ENCODE measurements at regions not wholly inside any gene's neighbourhood (a gene's known extent, or its start where the extent isn't known, plus 50 kb on each side); places are given as distances from the start of the nearest gene placed in this dataset.

- ATAC-seq (replicated peaks) (no peak), DNase-seq (no peak)
- Mint-ChIP-seq H3K27ac (no peak overlapping the region), H3K36me3 (ENCODE audit: insufficient read depth) (no peaks in the 10 kb centered on the region), H3K4me1 (ENCODE audit: low read depth in 2 of 2) (peaks cover 3 to 9% of the 10 kb centered on the region in 2 donors), H3K27me3 (peaks cover 22 to 54% of the 10 kb centered on the region in 2 donors), H3K4me3 (no peak overlapping the region), H3K9me3 (no peaks in the 10 kb centered on the region)
These were observed 179.0 kb downstream of the LACC1 start for GRCh38 chr13:44058624-44059215.

DNA sequence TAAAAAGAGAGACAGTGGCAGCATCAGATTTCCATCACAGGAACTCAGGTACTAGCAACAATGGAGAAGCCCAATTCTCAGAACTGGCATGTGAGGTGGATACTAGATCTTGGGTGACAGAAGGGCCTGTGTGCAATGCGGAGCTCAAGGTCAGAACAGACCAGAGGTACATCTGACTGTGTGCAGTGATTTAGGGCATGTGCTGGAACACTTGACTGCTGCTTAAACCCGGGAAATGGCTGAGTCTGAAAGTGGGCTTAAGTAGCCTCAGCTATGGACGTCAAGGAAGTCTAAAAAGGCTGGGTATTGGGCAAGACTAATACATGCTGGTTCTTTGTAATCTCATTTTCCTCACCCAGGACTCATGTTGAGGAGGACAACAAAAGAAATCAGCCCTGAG, 182.2 kb downstream of the LACC1 start:
- Mint-ChIP-seq H3K36me3 (ENCODE audit: insufficient read depth) (no peaks in the 10 kb centered on the region), H3K27me3 (peaks cover 3 to 56% of the 10 kb centered on the region in 2 donors), H3K27ac (no peak overlapping the region), H3K4me1 (ENCODE audit: low read depth in 2 of 2) (no peaks in the 10 kb centered on the region), H3K9me3 (no peaks in the 10 kb centered on the region), H3K4me3 (no peak overlapping the region)
- DNase-seq (no peak), ATAC-seq (replicated peaks) (no peak)

DNA sequence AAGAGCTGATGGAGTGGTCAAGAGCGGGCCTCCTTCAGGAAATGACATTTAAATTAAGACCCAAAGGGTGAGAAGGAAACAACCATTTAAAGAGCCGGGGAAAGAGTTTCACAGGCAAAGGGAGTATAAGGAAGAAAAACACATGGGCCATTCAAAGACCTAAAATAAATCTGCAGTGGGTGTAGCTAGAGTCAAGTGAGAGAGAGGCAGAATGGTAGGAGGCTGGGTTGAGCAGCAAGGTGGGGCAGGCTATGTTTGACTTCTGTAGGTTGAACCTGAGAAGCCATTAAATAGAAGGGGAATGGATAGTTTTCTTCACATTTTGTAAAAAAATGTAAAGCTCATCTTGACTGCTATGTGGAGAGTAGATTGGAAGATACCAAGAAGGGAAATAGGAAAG, 183.8 kb downstream of the LACC1 start:
- Mint-ChIP-seq H3K27ac (no peak overlapping the region), H3K36me3 (ENCODE audit: insufficient read depth) (no peaks in the 10 kb centered on the region), H3K27me3 (peaks cover 10 to 49% of the 10 kb centered on the region in 2 donors), H3K9me3 (no peaks in the 10 kb centered on the region), H3K4me1 (ENCODE audit: low read depth in 2 of 2) (no peaks in the 10 kb centered on the region), H3K4me3 (no peak overlapping the region)
- ATAC-seq (replicated peaks) = no peak
- no peak for DNase-seq

DNA sequence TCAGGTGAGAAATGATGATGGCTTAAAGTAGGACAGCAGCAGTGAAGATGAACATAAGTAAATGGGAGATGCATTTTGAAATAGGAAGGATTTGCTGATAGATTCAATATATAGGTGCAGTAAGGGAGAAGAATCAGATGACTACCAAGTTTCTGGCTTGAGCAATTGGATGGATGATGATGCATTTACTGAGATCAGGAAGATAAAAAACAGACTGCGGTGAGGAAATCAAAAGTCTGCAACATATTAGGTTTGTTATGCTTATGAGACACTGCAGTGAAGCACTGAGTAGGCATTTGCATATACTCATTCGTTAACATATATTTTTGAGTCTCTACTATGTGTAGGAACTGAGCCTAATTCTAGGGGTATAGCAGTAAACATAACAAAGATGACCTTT, 184.2 kb downstream of the LACC1 start:
- H3K27ac Mint-ChIP-seq = no peak overlapping the region
- H3K4me3 Mint-ChIP-seq = no peak overlapping the region
- DNase-seq = no peak
- H3K36me3 Mint-ChIP-seq (ENCODE audit: insufficient read depth) = no peaks in the 10 kb centered on the region
- no peak for ATAC-seq (replicated peaks)
- no peaks in the 10 kb centered on the region for H3K9me3 Mint-ChIP-seq
- H3K27me3 Mint-ChIP-seq = peaks cover 14 to 49% of the 10 kb centered on the region in 2 donors
- H3K4me1 Mint-ChIP-seq (ENCODE audit: low read depth in 2 of 2) = no peaks in the 10 kb centered on the region

DNA sequence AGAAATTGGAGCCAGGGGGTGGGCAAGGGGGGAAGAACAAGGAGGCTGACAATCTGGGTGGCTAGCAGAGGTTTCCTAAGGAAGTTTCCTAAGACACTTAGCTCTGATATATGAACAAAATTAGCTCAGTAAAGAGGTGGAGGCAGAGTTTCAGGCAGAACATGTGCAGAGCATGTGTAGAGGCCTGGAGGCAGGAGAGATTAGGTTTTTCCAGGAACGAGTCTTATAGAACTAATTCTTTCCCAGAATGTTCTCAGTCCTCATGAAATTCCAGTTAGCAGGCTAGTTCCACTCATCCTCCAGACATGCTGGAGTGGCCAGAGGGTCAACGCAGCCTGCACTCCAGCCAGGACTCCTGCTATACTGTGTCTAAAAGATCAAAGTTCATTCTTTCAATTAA, 184.7 kb downstream of the LACC1 start:
- no peak for ATAC-seq (replicated peaks)
- H3K27me3 Mint-ChIP-seq = peaks cover 19 to 51% of the 10 kb centered on the region in 2 donors
- DNase-seq = no peak
- H3K9me3 Mint-ChIP-seq = no peaks in the 10 kb centered on the region
- H3K4me1 Mint-ChIP-seq (ENCODE audit: low read depth in 2 of 2) = no peaks in the 10 kb centered on the region
- H3K36me3 Mint-ChIP-seq (ENCODE audit: insufficient read depth) = no peaks in the 10 kb centered on the region
- no peak overlapping the region for H3K4me3 Mint-ChIP-seq
- H3K27ac Mint-ChIP-seq = no peak overlapping the region

DNA sequence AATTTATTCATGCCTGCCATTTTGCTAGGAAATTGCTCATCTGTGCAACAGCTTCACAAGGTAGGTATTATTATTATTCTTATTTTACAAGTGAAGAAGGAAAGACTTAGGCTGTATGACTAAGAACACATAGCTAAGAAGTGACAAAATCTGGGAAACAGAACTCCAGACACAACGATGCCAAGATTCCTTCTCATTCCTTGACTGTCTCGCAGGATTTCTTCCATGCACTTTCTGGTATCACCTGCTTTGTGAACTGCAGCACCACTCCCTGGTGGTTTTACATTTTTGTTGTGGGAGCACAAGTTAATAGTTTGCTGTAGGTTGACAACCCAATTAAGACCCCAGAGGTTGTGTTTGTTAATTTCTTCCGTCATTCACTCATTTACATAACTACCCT, 188.5 kb downstream of the LACC1 start:
- Mint-ChIP-seq H3K4me1 (ENCODE audit: low read depth in 2 of 2) (no peaks in the 10 kb centered on the region), H3K4me3 (no peak overlapping the region), H3K9me3 (no peaks in the 10 kb centered on the region), H3K27ac (no peak overlapping the region), H3K36me3 (ENCODE audit: insufficient read depth) (no peaks in the 10 kb centered on the region), H3K27me3 (peaks cover 24 to 43% of the 10 kb centered on the region in 2 donors)
- ATAC-seq (replicated peaks) (no peak), DNase-seq (no peak)

DNA sequence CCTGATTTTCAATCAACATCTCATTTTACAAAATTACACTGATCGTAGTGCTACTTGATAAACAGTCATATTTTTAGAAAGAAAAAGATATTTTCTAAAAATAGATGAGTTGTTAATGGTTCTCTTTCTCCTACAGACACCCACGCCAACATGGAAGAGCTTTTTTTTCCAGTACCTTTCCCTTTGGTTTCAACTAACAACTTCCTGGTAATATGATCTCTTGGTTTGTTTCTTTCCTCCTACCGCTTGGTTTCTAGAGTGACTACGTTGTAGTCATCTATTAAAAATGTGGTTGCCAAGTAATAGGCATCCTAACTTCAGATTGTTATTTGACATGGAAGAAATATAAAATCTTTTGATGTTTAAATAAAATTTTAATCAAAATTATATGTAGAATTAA, 189.0 kb downstream of the LACC1 start:
- H3K4me1 Mint-ChIP-seq (ENCODE audit: low read depth in 2 of 2) = no peaks in the 10 kb centered on the region

GRCh38 chr13:44072536-44072935, 192.8 kb downstream of the LACC1 start:
- Mint-ChIP-seq H3K36me3 (ENCODE audit: insufficient read depth) (no peaks in the 10 kb centered on the region), H3K9me3 (no peaks in the 10 kb centered on the region), H3K27me3 (peaks cover 10 to 17% of the 10 kb centered on the region in 2 donors), H3K4me1 (ENCODE audit: low read depth in 2 of 2) (no peaks in the 10 kb centered on the region), H3K4me3 (no peak overlapping the region), H3K27ac (no peak overlapping the region)
- DNase-seq (no peak), ATAC-seq (replicated peaks) (no peak)

More for the DNA sequence above, 189.0 kb downstream of the LACC1 start:
- Mint-ChIP-seq H3K9me3 (no peaks in the 10 kb centered on the region), H3K4me3 (no peak overlapping the region), H3K27ac (no peak overlapping the region), H3K27me3 (peaks cover 24 to 43% of the 10 kb centered on the region in 2 donors), H3K36me3 (ENCODE audit: insufficient read depth) (no peaks in the 10 kb centered on the region)
- ATAC-seq (replicated peaks) = no peak
- no peak for DNase-seq

GRCh38 chr13:44074611-44075010, 194.9 kb downstream of the LACC1 start:
- Mint-ChIP-seq H3K36me3 (ENCODE audit: insufficient read depth) (no peaks in the 10 kb centered on the region), H3K9me3 (no peaks in the 10 kb centered on the region), H3K4me1 (ENCODE audit: low read depth in 2 of 2) (no peaks in the 10 kb centered on the region), H3K27ac (no peak overlapping the region), H3K27me3 (peaks cover 3 to 12% of the 10 kb centered on the region in 2 donors), H3K4me3 (no peak overlapping the region)
- ATAC-seq (replicated peaks) = no peak
- no peak for DNase-seq

- ATAC-seq (replicated peaks) (no peak), DNase-seq (no peak)
- H3K9me3 Mint-ChIP-seq = no peaks in the 10 kb centered on the region
- H3K36me3 Mint-ChIP-seq (ENCODE audit: insufficient read depth) = no peaks in the 10 kb centered on the region
- H3K4me3 Mint-ChIP-seq = no peak overlapping the region
- H3K27ac Mint-ChIP-seq = no peak overlapping the region
- H3K4me1 Mint-ChIP-seq (ENCODE audit: low read depth in 2 of 2) = no peaks in the 10 kb centered on the region
- H3K27me3 Mint-ChIP-seq = peaks cover 0 to 9% of the 10 kb centered on the region in 2 donors
These were observed 195.4 kb downstream of the LACC1 start for GRCh38 chr13:44075113-44075512.

DNA sequence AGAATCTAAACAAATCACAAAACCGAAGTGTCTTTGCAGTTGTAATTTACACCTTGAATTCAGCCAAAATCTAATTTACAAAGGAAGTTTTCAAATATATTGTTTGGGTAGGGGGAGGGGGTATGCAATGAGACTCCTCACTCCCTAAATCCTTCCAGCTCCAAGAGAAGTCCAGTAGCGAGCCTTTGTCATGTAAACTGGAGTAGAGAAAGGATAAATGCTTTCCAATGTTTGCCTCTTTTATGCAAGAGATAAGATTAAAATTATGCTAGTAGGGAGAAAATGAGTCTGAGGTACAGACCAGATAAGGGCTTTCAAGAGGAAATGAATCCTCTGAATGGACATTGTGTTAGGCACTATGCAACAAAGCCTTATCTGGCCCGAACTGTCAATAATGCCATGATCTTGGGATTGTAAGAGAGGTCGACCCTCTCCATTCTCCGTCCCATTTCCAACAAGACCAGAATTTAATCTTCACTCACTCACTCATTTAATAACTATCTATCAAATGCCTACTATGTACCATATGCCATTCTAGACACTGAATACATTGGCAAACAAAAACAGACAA, 199.2 kb downstream of the LACC1 start:
- ATAC-seq (replicated peaks) (no peak), DNase-seq (no peak)
- H3K4me1 Mint-ChIP-seq (ENCODE audit: low read depth in 2 of 2) = no peaks in the 10 kb centered on the region
- H3K27ac Mint-ChIP-seq = no peak overlapping the region
- no peaks in the 10 kb centered on the region for H3K9me3 Mint-ChIP-seq
- H3K27me3 Mint-ChIP-seq = peaks cover 0 to 9% of the 10 kb centered on the region in 2 donors
- H3K4me3 Mint-ChIP-seq = no peak overlapping the region
- H3K36me3 Mint-ChIP-seq (ENCODE audit: insufficient read depth) = no peaks in the 10 kb centered on the region

GRCh38 chr13:44079413-44080205, 199.9 kb downstream of the LACC1 start:
- no peaks in the 10 kb centered on the region for H3K4me1 Mint-ChIP-seq (ENCODE audit: low read depth in 2 of 2)
- no peaks in the 10 kb centered on the region for H3K36me3 Mint-ChIP-seq (ENCODE audit: insufficient read depth)
- no peak overlapping the region for H3K27ac Mint-ChIP-seq
- DNase-seq (no peak), ATAC-seq (replicated peaks) (no peak)
- H3K4me3 Mint-ChIP-seq = no peak overlapping the region
- H3K9me3 Mint-ChIP-seq = no peaks in the 10 kb centered on the region
- peaks cover 0 to 9% of the 10 kb centered on the region in 2 donors for H3K27me3 Mint-ChIP-seq

DNA sequence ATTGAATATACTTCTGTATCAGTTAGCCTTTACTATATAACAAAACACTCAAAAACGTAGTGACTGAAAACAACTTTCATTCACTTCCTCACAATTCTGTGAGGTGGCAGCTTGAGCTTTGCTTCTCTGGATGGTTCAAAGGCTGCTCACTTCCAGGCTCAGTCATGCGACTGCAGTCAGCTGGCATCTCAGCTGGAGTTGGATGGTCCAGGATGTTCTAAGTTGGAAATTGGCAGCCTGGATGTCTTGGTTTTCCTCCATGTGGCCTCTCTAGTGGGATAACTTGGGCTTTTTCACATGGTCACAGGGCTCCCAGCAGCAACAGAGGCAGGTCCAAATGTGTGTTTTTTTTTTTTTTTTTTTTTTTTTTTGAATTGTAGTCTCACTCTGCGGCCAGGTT, 204.4 kb downstream of the LACC1 start:
- no peaks in the 10 kb centered on the region for H3K36me3 Mint-ChIP-seq (ENCODE audit: insufficient read depth)
- H3K27ac Mint-ChIP-seq = no peak overlapping the region
- peaks cover 3 to 4% of the 10 kb centered on the region in 2 donors for H3K4me1 Mint-ChIP-seq (ENCODE audit: low read depth in 2 of 2)
- no peak overlapping the region for H3K4me3 Mint-ChIP-seq
- H3K27me3 Mint-ChIP-seq = peaks cover 15 to 23% of the 10 kb centered on the region in 2 donors
- ATAC-seq (replicated peaks) (no peak), DNase-seq (no peak)
- no peaks in the 10 kb centered on the region for H3K9me3 Mint-ChIP-seq

DNA sequence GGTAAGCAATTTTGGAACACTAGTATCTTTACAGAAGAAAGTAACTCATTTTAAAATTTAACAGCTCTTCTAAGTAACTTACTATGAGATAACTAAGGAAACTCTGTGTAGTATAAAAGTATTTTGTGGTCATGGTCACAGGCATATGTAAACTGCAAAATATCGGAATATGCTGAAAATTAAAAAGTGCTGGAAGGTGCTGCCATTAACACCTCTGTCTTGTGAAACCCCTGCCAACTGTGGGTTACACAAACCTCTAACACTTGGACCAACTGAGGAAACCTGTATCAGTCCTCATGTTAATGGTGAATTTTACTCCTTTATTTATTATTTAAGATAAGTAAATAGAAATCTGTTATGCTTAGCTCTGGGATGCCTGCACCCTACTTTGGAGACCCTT, 206.7 kb downstream of the LACC1 start:
- DNase-seq (no peak), ATAC-seq (replicated peaks) (peak; percentile 15)
- no peaks in the 10 kb centered on the region for H3K9me3 Mint-ChIP-seq
- H3K4me1 Mint-ChIP-seq (ENCODE audit: low read depth in 2 of 2) = peaks cover 5 to 10% of the 10 kb centered on the region in 2 donors
- H3K36me3 Mint-ChIP-seq (ENCODE audit: insufficient read depth) = no peaks in the 10 kb centered on the region
- peaks cover 16 to 20% of the 10 kb centered on the region in 2 donors for H3K27me3 Mint-ChIP-seq
- H3K27ac Mint-ChIP-seq = no peak overlapping the region
- H3K4me3 Mint-ChIP-seq = no peak overlapping the region

Measured in effector memory CD8-positive, alpha-beta T cell (primary cell).